Activated CD8-positive, alpha-beta T cell treated with anti-CD3 and anti-CD28 coated beads for 36 hours (primary cell): ENCODE measurements at regions not wholly inside any gene's neighbourhood (a gene's known extent, or its start where the extent isn't known, plus 50 kb on each side); places are given as distances from the start of the nearest gene placed in this dataset.

Source experiments
- ATAC-seq: fragments of 200-7000 bp; cut with Tn5 transposase; one replicate; pipeline ENCODE4 v1.10.0; 2021; ENCODE audit warnings: mild to moderate bottlenecking, moderate library complexity
- CTCF ChIA-PET: fragments of 350-600 bp; sonication (Branson Sonifier 250); formaldehyde crosslinking; loops from one replicate; lab custom pipeline; 2021; ENCODE audit warnings: antibody characterized with exemption; lab: Charles Lee
- POLR2A ChIA-PET: fragments of 350-600 bp; sonication (Branson Sonifier 250); formaldehyde crosslinking; loops from one replicate; lab custom pipeline; 2021; ENCODE audit warnings: antibody characterized with exemption; lab: Charles Lee
- DNase-seq: peaks from one replicate; pipeline ENCODE4 v3.0.0-alpha.2; 2020
- H3K27ac Mint-ChIP-seq: one replicate; pipeline ENCODE4 v1.8.0; 2021; ENCODE audit warnings: mild to moderate bottlenecking, mixed read lengths
- H3K27me3 Mint-ChIP-seq: one replicate; pipeline ENCODE4 v1.8.0; 2021; ENCODE audit warnings: mixed read lengths
- H3K36me3 Mint-ChIP-seq: one replicate; pipeline ENCODE4 v1.8.0; 2021; ENCODE audit warnings: low read depth, mixed read lengths
- H3K4me1 Mint-ChIP-seq: one replicate; pipeline ENCODE4 v1.8.0; 2021; ENCODE audit warnings: low read depth, mixed read lengths
- H3K4me3 Mint-ChIP-seq: one replicate; pipeline ENCODE4 v1.8.0; 2021; ENCODE audit warnings: mild to moderate bottlenecking, moderate library complexity, mixed read lengths
- H3K9me3 Mint-ChIP-seq: one replicate; pipeline ENCODE4 v1.8.0; 2021; ENCODE audit warnings: mixed read lengths
- intact Hi-C: fragments of 100-400 bp; cut with micrococcal nuclease; formaldehyde crosslinking; loops from one replicate; pipeline ENCODE4 v1.10.0; 2022
- TF ChIP-seq, protein P1 (sequence below): fragments of 200-600 bp; IDR thresholded peaks from one replicate; pipeline ENCODE4 v1.8.0; 2022; ENCODE audit warnings: antibody characterized with exemption, mild to moderate bottlenecking

DNA sequence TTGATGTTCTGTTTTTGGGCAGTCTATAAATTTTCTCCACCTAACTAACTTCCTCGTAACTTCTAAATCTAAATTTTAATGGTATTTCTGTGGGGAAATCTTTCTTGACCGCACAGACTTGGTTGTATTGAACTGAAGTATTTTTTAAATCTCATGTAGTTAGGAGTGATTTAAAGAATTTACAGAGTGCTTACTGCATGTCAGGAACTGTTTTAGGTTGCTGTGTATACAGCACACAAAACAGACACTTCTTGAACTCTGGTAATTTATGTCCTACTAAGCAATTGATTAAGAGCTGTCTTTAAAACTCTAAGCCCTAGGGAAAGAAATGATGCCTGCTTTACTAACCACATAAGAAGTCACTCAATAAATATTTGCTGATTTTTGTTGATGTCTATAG lies 1350.2 kb downstream of the ZPLD1 start:
- Mint-ChIP-seq H3K27me3 (no peaks in the 10 kb centered on the region), H3K27ac (no peak overlapping the region), H3K36me3 (no peaks in the 10 kb centered on the region), H3K4me1 (no peaks in the 10 kb centered on the region), H3K4me3 (no peak overlapping the region), H3K9me3 (no peaks in the 10 kb centered on the region)
- intact Hi-C loops: no loop called here
- POLR2A ChIA-PET: no interaction called here
- DNase-seq: no peak
- CTCF ChIA-PET: no interaction called here
- TF ChIP-seq, protein P1, sequence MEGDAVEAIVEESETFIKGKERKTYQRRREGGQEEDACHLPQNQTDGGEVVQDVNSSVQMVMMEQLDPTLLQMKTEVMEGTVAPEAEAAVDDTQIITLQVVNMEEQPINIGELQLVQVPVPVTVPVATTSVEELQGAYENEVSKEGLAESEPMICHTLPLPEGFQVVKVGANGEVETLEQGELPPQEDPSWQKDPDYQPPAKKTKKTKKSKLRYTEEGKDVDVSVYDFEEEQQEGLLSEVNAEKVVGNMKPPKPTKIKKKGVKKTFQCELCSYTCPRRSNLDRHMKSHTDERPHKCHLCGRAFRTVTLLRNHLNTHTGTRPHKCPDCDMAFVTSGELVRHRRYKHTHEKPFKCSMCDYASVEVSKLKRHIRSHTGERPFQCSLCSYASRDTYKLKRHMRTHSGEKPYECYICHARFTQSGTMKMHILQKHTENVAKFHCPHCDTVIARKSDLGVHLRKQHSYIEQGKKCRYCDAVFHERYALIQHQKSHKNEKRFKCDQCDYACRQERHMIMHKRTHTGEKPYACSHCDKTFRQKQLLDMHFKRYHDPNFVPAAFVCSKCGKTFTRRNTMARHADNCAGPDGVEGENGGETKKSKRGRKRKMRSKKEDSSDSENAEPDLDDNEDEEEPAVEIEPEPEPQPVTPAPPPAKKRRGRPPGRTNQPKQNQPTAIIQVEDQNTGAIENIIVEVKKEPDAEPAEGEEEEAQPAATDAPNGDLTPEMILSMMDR: no peak
- ATAC-seq: no peak

DNA sequence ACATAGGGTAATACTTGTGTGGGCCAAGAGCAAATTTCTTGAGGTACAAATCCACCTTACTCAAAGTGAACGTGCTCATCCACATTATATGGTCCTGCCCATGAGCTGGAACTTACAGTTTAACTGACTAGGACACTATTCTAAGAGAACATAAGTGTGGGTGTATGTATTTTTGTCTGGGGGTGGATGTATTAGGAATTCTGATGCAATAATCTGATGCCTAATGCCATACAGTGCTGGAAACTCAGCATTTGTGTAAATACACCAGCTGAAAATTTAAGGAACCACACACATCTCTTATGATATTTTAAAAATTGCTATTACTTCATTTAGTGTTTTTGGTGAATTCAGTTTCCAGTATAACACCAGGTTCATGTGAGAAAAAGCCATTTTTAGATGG lies 1350.7 kb downstream of the ZPLD1 start:
- ChIA-PET POLR2A (no interaction called here), CTCF (no interaction called here)
- no peaks in the 10 kb centered on the region for H3K36me3 Mint-ChIP-seq
- TF ChIP-seq, protein P1: no peak
- no peaks in the 10 kb centered on the region for H3K9me3 Mint-ChIP-seq
- no peak overlapping the region for H3K4me3 Mint-ChIP-seq
- no peak overlapping the region for H3K27ac Mint-ChIP-seq
- intact Hi-C loops: no loop called here
- ATAC-seq (no peak), DNase-seq (no peak)
- H3K27me3 Mint-ChIP-seq: no peaks in the 10 kb centered on the region
- no peaks in the 10 kb centered on the region for H3K4me1 Mint-ChIP-seq

DNA sequence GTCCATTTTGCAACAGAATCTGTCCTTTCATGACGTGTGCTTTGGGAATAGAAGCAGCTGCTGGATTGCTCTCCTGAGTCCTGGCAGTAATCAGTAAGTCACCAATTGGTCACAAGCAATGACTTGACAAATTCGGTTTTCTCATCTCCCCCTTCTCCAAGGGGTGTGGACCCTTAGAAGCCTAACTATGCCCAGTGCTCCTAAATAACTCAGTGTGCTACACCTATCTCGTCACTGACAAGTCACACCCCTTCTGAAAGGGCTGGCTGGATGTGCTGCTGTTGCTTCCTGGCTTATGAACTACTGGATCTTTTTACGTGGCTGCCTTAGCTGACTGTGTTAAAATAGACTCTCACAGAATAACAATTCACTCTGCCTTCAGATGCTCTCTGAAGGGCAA lies 1351.5 kb downstream of the ZPLD1 start:
- Mint-ChIP-seq H3K36me3 (no peaks in the 10 kb centered on the region), H3K4me3 (no peak overlapping the region), H3K9me3 (no peaks in the 10 kb centered on the region), H3K27ac (no peak overlapping the region), H3K27me3 (no peaks in the 10 kb centered on the region), H3K4me1 (no peaks in the 10 kb centered on the region)
- no peak for DNase-seq
- ATAC-seq: no peak
- ChIA-PET CTCF (no interaction called here), POLR2A (no interaction called here)
- TF ChIP-seq, protein P1: no peak
- intact Hi-C loops: no loop called here

DNA sequence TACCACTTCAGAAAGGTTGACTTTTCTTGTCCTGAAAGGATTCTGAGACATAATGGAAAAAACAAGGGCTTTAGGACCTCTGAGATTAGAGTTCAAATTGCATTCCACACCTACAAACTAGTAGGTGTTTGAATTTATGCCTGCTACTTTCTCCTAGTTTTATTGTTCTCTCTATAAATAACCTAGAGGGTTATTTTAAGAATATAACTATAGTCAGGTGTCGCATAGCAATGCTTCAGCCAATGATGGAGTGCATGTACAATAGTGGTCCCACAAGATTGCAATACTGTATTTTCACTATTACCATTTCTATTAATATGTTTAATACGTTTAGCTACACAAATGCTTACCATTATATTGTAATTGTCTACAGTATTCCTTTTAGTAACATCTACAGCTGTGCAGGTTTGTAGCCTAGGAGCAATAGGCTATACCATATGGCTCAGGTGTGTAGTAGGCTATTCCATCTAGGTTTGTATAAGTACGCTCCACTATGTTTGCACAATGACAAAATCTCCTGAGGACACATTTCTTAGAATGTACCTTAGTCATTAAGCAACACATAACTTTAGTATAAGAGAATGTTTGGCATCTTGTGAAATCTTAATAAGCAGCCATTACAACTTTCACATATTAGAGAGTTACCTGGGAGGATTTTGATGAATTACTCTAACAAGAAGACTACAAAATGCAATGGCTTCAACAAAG lies 1352.5 kb downstream of the ZPLD1 start:
- Mint-ChIP-seq H3K9me3 (no peaks in the 10 kb centered on the region), H3K27me3 (no peaks in the 10 kb centered on the region), H3K4me1 (no peaks in the 10 kb centered on the region), H3K27ac (no peak overlapping the region), H3K4me3 (no peak overlapping the region), H3K36me3 (no peaks in the 10 kb centered on the region)
- ChIA-PET CTCF (no interaction called here), POLR2A (no interaction called here)
- TF ChIP-seq, protein P1: no peak
- intact Hi-C loops: no loop called here
- no peak for ATAC-seq
- no peak for DNase-seq

DNA sequence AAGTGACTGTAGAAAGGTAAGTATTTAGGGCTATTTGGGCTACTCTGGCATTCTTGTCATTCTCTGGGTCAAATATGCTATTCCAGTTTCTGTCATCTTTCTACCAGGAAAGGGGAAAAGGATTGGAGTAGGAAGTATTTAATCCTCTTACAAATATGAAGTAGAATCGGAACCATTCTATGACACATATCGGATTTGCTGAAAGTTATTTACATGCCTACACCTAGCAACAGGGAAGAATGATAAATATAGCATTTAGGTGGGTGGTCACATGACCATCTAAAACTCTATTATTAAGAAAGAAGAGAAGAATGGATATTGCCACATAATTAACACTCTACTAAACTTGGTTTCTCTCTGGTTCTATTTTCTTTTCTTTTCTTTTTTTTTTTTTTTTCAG lies 1353.1 kb downstream of the ZPLD1 start:
- no peak overlapping the region for H3K4me3 Mint-ChIP-seq
- no peaks in the 10 kb centered on the region for H3K4me1 Mint-ChIP-seq
- no peak for DNase-seq
- TF ChIP-seq, protein P1: no peak
- ATAC-seq: no peak
- no peaks in the 10 kb centered on the region for H3K9me3 Mint-ChIP-seq
- CTCF ChIA-PET: no interaction called here
- H3K36me3 Mint-ChIP-seq: no peaks in the 10 kb centered on the region
- POLR2A ChIA-PET: no interaction called here
- intact Hi-C loops: no loop called here
- H3K27me3 Mint-ChIP-seq: no peaks in the 10 kb centered on the region
- H3K27ac Mint-ChIP-seq: no peak overlapping the region
